ENCODE measurements at regions not wholly inside any gene's neighbourhood (a gene's known extent, or its start where the extent isn't known, plus 50 kb on each side); places are given as distances from the start of the nearest gene placed in this dataset.

DNA sequence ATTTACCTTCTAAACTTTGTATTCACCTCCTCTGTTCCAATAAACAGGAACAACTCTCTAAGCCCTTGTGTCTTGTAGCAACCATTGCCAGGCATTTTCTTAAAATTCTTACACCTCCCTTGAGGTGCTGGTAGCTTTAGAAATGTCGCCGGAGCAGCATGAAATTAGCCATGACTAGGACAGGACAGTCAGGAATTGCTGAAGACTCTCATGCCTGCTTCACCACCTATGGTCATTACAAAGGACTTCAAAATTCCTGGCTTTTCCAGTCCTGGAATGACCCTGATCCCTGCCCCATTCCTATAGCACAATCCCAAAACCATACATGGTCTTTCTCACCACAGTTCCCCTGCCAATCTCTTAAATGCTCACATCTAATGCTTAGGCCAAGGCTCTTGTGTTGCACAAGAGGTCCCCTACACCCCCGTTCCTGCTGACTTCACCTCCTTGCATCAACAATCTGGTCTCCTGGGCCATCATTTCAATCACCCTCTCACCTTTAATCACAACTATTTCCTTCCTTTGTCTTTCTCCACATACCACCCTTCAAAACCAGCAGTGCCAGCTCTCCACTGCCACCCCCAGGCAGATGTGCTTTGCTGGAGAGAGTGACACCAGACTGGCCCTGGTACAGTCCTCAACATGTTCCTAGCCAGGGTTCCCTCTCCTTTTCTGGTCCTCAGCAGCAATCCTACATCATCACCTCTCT is 113.2 kb upstream of the TJP1 start:
- TF ChIP-seq, protein P1, sequence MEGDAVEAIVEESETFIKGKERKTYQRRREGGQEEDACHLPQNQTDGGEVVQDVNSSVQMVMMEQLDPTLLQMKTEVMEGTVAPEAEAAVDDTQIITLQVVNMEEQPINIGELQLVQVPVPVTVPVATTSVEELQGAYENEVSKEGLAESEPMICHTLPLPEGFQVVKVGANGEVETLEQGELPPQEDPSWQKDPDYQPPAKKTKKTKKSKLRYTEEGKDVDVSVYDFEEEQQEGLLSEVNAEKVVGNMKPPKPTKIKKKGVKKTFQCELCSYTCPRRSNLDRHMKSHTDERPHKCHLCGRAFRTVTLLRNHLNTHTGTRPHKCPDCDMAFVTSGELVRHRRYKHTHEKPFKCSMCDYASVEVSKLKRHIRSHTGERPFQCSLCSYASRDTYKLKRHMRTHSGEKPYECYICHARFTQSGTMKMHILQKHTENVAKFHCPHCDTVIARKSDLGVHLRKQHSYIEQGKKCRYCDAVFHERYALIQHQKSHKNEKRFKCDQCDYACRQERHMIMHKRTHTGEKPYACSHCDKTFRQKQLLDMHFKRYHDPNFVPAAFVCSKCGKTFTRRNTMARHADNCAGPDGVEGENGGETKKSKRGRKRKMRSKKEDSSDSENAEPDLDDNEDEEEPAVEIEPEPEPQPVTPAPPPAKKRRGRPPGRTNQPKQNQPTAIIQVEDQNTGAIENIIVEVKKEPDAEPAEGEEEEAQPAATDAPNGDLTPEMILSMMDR (IDR thresholded peaks at IDR 0.05), result peak in 2 of 6 experiments; percentile 20 to 40
- no peak for TF ChIP-seq POLR2A (IDR thresholded peaks at IDR 0.05)

All from esophagus squamous epithelium (tissue), 4 donors.